ENCODE measurements at regions not wholly inside any gene's neighbourhood (a gene's known extent, or its start where the extent isn't known, plus 50 kb on each side); places are given as distances from the start of the nearest gene placed in this dataset.

DNA sequence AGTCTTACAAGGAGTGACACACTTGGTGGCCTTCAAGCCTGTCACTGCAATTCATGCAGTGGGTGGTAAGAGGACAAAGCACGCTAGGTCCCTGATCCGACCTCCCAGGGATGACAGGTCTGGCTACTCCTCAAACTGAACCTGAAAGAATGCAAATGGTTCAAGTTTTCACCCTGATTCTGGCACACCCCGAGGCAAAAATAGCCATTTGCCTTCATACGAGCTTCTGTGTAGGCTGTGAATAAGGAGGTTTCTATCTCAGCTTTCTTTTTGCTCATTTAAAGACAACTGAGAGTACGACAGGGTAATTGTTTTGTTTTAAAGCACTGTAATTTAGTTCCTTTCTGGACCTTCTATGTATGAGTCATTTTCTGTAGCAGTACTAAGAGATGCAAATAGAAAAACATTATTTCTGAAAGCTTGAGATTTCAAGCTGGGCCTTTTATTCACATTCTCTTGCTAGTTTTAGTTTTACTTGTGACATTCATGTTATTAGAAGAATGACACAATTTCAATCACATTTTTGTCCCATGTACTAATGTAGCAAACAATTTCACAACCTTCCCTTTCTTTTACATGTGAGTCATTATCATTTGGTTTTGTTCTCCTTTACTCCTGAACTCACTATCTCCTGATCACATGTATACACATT lies 56.6 kb upstream of the FDX1 start:
- Histone ChIP-seq H3K4me3 (ENCODE audit: low read depth, low read length) (no peak overlapping the region), H3K27ac (no peak overlapping the region), H3K27me3 (replicated peaks) (no peaks in the 10 kb centered on the region), H3K36me3 (replicated peaks) (no peaks in the 10 kb centered on the region)
- DNase-seq = no peak
- in situ Hi-C loops (cut with HindIII; ENCODE audit: low pct_ligation_motif_present, low sequenced_read_pairs) = no loop called here
- TF ChIP-seq, protein P1, sequence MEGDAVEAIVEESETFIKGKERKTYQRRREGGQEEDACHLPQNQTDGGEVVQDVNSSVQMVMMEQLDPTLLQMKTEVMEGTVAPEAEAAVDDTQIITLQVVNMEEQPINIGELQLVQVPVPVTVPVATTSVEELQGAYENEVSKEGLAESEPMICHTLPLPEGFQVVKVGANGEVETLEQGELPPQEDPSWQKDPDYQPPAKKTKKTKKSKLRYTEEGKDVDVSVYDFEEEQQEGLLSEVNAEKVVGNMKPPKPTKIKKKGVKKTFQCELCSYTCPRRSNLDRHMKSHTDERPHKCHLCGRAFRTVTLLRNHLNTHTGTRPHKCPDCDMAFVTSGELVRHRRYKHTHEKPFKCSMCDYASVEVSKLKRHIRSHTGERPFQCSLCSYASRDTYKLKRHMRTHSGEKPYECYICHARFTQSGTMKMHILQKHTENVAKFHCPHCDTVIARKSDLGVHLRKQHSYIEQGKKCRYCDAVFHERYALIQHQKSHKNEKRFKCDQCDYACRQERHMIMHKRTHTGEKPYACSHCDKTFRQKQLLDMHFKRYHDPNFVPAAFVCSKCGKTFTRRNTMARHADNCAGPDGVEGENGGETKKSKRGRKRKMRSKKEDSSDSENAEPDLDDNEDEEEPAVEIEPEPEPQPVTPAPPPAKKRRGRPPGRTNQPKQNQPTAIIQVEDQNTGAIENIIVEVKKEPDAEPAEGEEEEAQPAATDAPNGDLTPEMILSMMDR (IDR thresholded peaks at IDR 0.05; ENCODE audit: low read depth, low read length, missing control alignments) = no peak

DNA sequence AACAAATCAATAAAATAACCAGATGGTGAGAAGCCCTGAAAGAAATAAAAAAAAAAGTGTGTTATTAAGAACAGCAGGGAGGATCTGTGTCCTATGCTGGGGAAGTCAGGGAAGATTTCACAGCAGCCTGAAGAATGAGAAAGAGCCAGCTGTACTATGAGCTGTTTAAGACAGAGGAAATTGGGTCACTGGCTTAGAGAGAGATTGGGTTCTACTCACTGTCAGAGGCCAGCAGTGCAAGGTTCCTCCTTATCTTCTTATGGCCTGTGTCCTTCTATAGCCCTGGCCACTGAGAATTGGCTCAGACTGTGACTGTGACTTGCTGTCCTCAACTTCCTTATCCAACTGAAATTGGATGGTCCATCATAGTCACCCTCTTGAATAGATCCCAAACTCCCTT lies 54.8 kb upstream of the FDX1 start:
- no peak for DNase-seq
- H3K27me3 ChIP-seq (replicated peaks) = no peaks in the 10 kb centered on the region
- TF ChIP-seq, protein P1 (IDR thresholded peaks at IDR 0.05; ENCODE audit: low read depth, low read length, missing control alignments) = no peak
- H3K27ac ChIP-seq = no peak overlapping the region
- H3K4me3 ChIP-seq (ENCODE audit: low read depth, low read length) = no peak overlapping the region
- in situ Hi-C loops (cut with HindIII; ENCODE audit: low pct_ligation_motif_present, low sequenced_read_pairs) = no loop called here
- H3K36me3 ChIP-seq (replicated peaks) = no peaks in the 10 kb centered on the region

DNA sequence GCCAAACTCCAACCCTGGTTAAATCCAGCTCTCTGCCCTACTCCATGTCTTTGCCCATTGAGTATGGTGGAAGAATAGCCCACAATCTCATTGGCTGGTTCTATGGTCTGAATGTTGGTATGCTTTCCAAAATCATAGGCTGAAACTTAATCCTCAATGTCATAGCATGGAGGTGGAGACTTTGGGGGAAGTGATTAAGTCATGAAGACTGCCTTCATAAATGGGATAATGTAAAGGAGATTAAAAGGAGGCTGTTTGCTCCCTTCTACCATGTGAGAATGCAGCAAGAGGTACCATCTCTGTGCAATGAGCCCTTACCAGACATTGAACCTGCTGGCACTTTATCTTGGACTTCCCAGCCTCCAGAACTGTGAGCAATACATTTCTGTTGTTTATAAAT lies 54.4 kb upstream of the FDX1 start:
- TF ChIP-seq, protein P1 (IDR thresholded peaks at IDR 0.05; ENCODE audit: low read depth, low read length, missing control alignments) = no peak
- no peak for DNase-seq
- H3K36me3 ChIP-seq (replicated peaks) = no peaks in the 10 kb centered on the region
- in situ Hi-C loops (cut with HindIII; ENCODE audit: low pct_ligation_motif_present, low sequenced_read_pairs) = no loop called here
- no peak overlapping the region for H3K27ac ChIP-seq
- H3K27me3 ChIP-seq (replicated peaks) = no peaks in the 10 kb centered on the region
- H3K4me3 ChIP-seq (ENCODE audit: low read depth, low read length) = no peak overlapping the region

DNA sequence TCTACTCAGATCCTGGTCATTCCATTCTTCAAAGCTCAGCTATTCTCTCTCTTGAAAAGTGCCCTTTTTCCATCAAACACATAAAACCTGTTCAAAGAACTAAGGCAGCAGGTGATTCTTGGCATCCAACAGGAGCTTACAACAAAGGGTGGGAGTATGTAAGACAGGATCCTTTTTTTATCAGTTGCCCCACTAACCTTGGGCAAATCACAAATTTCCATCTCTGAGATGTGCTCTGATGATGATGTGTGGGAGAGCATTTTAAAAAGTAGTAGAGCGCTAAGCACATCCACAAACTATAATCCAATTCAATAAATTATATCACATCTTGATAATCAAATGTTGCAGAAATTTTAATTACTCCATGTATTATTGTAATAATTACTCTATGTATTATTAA lies 53.7 kb upstream of the FDX1 start:
- no peak overlapping the region for H3K4me3 ChIP-seq (ENCODE audit: low read depth, low read length)
- H3K36me3 ChIP-seq (replicated peaks) = no peaks in the 10 kb centered on the region
- H3K27ac ChIP-seq = no peak overlapping the region

DNA sequence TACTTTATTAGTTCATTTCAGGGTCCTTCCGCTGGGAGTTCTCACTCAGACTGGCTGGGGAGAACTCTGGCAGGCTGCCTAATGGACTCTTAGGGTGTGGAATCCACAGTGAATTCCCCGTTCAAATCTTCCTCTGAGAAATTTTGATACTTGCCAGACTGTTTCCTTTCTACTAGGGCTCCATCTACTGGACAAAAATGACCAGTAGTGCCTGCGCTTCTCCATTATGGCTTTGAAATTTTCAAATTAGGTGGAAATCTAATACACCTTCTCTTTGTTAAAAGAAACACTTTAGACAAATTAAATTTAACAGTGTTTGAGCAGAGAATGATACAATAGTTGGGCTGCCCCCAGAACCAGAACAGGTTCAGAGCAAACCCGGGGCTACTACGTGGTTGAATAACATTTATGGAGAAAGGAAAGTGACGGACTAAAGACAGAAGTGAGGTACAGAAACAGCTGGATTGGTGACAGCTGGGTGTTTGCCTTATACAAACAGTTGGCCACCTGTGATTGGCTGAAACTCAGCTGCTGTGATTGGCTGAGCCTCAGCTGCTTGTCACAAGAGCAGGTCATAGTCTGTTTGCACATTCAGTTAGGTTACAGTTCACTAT lies 52.9 kb upstream of the FDX1 start:
- DNase-seq = peak; percentile 85
- Histone ChIP-seq H3K27ac (no peak overlapping the region), H3K4me3 (ENCODE audit: low read depth, low read length) (no peak overlapping the region), H3K36me3 (replicated peaks) (no peaks in the 10 kb centered on the region), H3K27me3 (replicated peaks) (no peaks in the 10 kb centered on the region)
- TF ChIP-seq, protein P1 (IDR thresholded peaks at IDR 0.05; ENCODE audit: low read depth, low read length, missing control alignments) = peak; percentile 80
- in situ Hi-C loops (cut with HindIII; ENCODE audit: low pct_ligation_motif_present, low sequenced_read_pairs) = no loop called here

More for the DNA sequence above, 53.7 kb upstream of the FDX1 start:
- TF ChIP-seq, protein P1 (IDR thresholded peaks at IDR 0.05; ENCODE audit: low read depth, low read length, missing control alignments) = no peak
- in situ Hi-C loops (cut with HindIII; ENCODE audit: low pct_ligation_motif_present, low sequenced_read_pairs) = no loop called here
- DNase-seq = no peak
- no peaks in the 10 kb centered on the region for H3K27me3 ChIP-seq (replicated peaks)

DNA sequence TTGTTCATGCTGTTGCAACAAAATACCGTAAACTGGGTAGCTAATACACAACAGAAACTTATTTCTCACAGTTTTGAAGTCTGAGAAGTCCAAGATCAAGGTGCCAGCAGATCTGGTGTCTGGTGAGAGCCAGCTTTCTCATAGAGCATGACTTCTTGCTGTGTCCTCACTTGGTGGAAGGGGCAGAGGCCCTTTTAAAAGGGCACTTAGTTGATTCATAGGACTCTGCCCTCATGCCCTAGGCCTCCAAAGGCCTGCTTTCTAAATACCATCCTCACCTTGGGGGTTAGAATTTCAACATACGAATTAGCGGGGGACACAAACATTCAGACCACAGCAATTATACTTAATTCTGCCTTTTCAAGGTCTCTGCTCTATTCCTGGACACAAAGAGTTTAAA lies 52.3 kb upstream of the FDX1 start:
- Histone ChIP-seq H3K27me3 (replicated peaks) (no peaks in the 10 kb centered on the region), H3K27ac (no peak overlapping the region), H3K36me3 (replicated peaks) (no peaks in the 10 kb centered on the region), H3K4me3 (ENCODE audit: low read depth, low read length) (no peak overlapping the region)
- TF ChIP-seq, protein P1 (IDR thresholded peaks at IDR 0.05; ENCODE audit: low read depth, low read length, missing control alignments) = no peak
- in situ Hi-C loops (cut with HindIII; ENCODE audit: low pct_ligation_motif_present, low sequenced_read_pairs) = no loop called here
- no peak for DNase-seq

Data from brain microvascular endothelial cell (primary cell).